Stimulated activated CD4-positive, alpha-beta T cell treated with anti-CD3 and anti-CD28 coated beads, Interleukin-1b, Interleukin-23, amount 100 ng/mL, for 24 hours (primary cell): ENCODE measurements at regions not wholly inside any gene's neighbourhood (a gene's known extent, or its start where the extent isn't known, plus 50 kb on each side); places are given as distances from the start of the nearest gene placed in this dataset.
"Not testable (repeated sequence)": the region's sequence is repeated elsewhere in the genome, so short reads cannot be mapped to it uniquely, and the experiment has no call there.

Experiments used
- DNase-seq, 4 experiments: peaks; one replicate each; pipeline ENCODE4 v3.0.0-alpha.2; 2020; ENCODE audit warnings: low read depth in 4 of 4, low spot score in 1 of 4

DNA sequence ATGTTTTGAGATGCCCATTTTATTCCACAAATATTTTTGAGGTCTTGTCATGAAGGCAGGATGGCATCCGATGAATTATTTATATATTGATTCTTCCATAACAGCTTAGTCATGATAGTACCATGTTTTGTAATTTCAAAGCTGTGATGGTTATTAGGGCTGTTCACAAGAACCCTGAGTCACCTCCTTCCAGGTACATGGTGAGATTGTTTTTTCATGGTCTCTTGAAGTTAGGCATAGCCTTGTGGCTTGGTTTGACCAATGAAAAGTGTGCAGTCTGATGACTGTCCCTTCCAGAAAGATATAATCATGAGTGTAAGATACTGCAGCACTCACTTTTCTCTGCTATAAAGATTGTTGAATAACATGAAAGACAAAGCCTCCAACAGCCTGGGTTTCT is 274.8 kb downstream of the FGFR2 start:
- no peak for DNase-seq

- no peak for DNase-seq
These were observed 273.5 kb downstream of the FGFR2 start for GRCh38 chr10:121324678-121325213.

- no peak for DNase-seq
These were observed 272.6 kb downstream of the FGFR2 start for GRCh38 chr10:121325490-121326231.

- DNase-seq, result no peak
These were observed 271.3 kb downstream of the FGFR2 start for GRCh38 chr10:121326905-121327304.

DNA sequence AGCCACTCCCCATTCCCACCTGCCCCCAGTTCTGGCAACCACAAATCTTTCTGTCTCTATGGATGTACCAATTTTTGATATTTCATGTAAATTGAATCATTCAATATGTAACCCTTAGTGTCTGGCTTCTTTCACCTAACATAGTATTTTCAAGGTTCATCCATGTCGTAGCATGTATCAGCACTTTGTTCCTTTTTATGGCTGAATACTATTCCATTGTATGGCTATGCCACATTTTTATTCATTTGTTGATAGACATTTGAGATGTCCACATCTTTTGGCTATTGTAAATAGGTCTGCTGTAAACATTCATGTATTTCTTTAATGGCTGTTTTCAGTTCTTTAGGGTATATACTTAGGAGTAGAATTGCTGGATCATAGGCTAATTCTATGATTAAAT is 270.5 kb downstream of the FGFR2 start:
- DNase-seq, result no peak

GRCh38 chr10:121329631-121330030 is 268.6 kb downstream of the FGFR2 start:
- not testable (repeated sequence) for DNase-seq

GRCh38 chr10:121330563-121330962 is 267.7 kb downstream of the FGFR2 start:
- no peak for DNase-seq

GRCh38 chr10:121332353-121332752 is 265.9 kb downstream of the FGFR2 start:
- no peak for DNase-seq

GRCh38 chr10:121332829-121333765 is 265.1 kb downstream of the FGFR2 start:
- DNase-seq, result no peak

- no peak for DNase-seq
These were observed 262.8 kb downstream of the FGFR2 start for GRCh38 chr10:121335386-121335925.

DNA sequence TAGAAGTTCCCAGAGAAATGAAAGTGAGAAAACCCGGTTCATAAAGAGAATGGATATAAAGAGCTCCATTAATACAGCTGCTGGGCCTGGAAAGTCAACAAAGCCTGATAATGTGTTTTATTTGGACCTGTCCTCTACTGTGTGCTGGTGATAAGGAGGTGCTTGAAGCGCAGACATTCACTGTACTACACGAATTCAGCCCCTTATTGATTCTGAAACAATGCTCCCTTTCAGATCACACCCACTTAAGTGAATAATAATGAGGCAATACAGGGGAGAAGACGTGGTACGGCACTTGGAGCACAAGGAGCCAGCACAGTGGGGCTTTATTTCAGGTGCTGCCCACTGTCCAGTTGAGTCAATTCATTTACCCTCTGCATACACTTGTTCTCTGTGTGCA is 260.8 kb downstream of the FGFR2 start:
- no peak for DNase-seq

- no peak for DNase-seq
These were observed 259.9 kb downstream of the FGFR2 start for GRCh38 chr10:121338206-121338980.

DNA sequence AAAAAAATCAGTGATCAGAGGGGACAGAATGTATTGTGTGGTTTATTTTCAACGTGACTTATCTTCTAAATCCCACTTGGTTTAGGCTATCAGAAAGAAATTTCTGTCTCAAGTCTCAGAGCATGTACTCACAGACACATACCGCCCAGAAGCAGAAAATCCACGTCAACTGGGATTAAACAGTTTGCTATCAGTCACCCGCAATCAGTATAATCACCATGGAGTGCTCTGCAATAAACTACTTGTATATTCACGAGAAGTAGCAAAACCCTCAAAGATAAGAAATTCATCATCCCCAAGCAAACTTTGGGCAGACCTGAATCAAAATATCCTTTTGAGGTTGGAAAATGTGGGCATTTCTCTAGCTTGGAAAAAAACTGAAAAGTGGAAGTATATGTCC is 259.1 kb downstream of the FGFR2 start:
- DNase-seq, result no peak

- DNase-seq, result no peak
These were observed 257.9 kb downstream of the FGFR2 start for GRCh38 chr10:121340271-121340831.

DNA sequence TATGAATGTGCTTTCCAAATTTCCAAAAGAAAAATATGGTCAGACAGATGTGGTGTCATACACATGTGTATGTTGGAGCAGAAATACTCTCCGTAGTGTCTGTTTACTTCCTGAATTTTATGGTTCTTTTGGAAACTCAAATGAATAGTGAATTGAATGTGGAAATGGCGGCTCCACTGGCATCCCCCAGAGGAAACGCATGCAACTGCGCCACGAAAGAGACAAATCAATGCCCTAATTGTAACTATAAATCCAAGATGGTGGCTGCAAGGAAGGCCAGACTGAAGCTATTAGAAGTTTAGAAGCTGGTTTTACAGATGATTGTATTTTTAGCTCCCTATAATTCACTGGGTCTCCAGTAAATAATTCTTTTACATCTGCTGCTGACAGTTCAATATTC is 246.7 kb downstream of the FGFR2 start:
- DNase-seq, result no peak

DNA sequence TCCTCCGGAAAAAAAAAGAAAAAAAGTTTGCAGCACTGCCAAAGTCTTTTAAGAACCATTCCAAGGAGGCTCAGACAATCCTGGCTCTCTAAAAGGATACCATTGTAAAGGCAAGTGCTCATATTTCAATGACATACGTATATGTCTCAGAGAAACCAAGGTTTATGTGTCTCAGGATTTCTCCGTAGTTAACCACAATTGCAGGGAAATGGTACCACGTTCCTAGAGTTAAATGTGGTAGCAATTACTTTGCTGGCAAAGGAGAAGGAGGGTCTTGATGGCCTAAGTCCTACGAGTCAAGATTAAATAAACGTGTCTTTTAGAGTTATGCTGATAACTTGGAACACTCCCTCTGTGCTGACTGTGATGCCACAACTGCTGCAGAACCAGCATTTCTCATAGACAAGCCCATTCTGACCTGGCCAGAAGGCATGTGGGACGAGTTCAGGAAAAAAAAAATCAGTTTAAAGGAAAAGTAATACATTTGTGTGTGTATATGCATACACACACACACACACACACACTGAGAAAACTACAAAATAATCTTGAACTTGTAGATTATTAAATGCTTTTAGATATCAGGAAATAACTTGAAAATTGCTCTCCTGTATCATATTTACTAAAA is 245.9 kb downstream of the FGFR2 start:
- no peak for DNase-seq

GRCh38 chr10:121355161-121355560 is 243.1 kb downstream of the FGFR2 start:
- DNase-seq, result no peak

- no peak for DNase-seq
These were observed 242.1 kb downstream of the FGFR2 start for GRCh38 chr10:121356183-121356582.

DNA sequence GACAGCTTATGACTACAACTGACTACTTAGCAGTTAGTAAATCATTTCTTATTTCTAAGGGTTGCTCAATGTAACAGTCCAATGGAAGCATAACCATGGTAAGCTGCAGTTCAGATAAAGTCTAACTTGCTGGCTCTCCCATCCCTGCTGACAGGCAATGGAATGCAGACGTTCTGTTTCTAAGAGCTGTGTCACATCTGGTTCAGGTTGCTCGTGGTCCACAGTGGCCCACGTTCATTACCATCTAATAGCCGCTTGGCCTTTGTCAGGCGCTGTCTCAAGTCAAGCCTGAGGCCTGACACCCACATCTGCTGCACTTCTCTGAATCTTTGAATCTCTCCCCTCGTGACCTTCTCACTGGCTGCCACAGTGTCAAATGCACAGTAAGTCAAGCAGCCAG is 240.8 kb downstream of the FGFR2 start:
- DNase-seq, result no peak

GRCh38 chr10:121362026-121362425 is 236.2 kb downstream of the FGFR2 start:
- DNase-seq, result no peak
